ENCODE measurements at regions not wholly inside any gene's neighbourhood (a gene's known extent, or its start where the extent isn't known, plus 50 kb on each side); places are given as distances from the start of the nearest gene placed in this dataset.

GRCh38 chr1:34322969-34323368, 146.3 kb downstream of the C1orf94 start:
- POLR2A ChIA-PET, result no interaction called here

More at GRCh38 chr1:34322969-34323368, 146.3 kb downstream of the C1orf94 start:
- no peaks in the 10 kb centered on the region for H3K36me3 ChIP-seq (ENCODE audit: control insufficient read depth in 2 of 2, insufficient read depth in 1 of 2, low read length in 2 of 2)
- no peak overlapping the region for H3K27ac ChIP-seq (ENCODE audit: extremely low read depth, low read depth, low read length)
- no peaks in the 10 kb centered on the region for H3K9me3 ChIP-seq (ENCODE audit: control insufficient read depth, insufficient read depth, low read depth, low read length)
- no peak for TF ChIP-seq ZNF544 (tag by site-specific recombination; IDR thresholded peaks at IDR 0.05)
- no peak for TF ChIP-seq SCRT1 (tag by site-specific recombination; IDR thresholded peaks at IDR 0.05; ENCODE audit: borderline replicate concordance)
- TF ChIP-seq ZNF311 (tag by site-specific recombination; IDR thresholded peaks at IDR 0.05; ENCODE audit: borderline replicate concordance), result no peak
- TF ChIP-seq ZNF529 (tag by site-specific recombination; IDR thresholded peaks at IDR 0.05; ENCODE audit: insufficient replicate concordance), result no peak
- TF ChIP-seq ZXDB (tag by site-specific recombination; IDR thresholded peaks at IDR 0.05), result no peak
- TF ChIP-seq ZNF433 (tag by site-specific recombination; IDR thresholded peaks at IDR 0.05; ENCODE audit: low read depth), result no peak
- TF ChIP-seq KLF10 (tag by site-specific recombination; IDR thresholded peaks at IDR 0.05), result no peak
- TF ChIP-seq ZNF169 (tag by site-specific recombination; IDR thresholded peaks at IDR 0.05), result no peak
- TF ChIP-seq INSM2 (tag by site-specific recombination; IDR thresholded peaks at IDR 0.05), result no peak
- no peak for TF ChIP-seq WT1 (tag by site-specific recombination; IDR thresholded peaks at IDR 0.05)
- no peak for TF ChIP-seq ELK4 (IDR thresholded peaks at IDR 0.05; ENCODE audit: borderline replicate concordance, low read depth, low read length)
- TF ChIP-seq PRDM1 (tag by site-specific recombination; IDR thresholded peaks at IDR 0.05), result no peak
- no peak for TF ChIP-seq ZFP69B (tag by site-specific recombination; IDR thresholded peaks at IDR 0.05)
- no peak for TF ChIP-seq ZNF747 (tag by site-specific recombination; IDR thresholded peaks at IDR 0.05)
- TF ChIP-seq PRDM2 (tag by site-specific recombination; IDR thresholded peaks at IDR 0.05; ENCODE audit: borderline replicate concordance), result no peak
- TF ChIP-seq ZNF248 (tag by site-specific recombination; IDR thresholded peaks at IDR 0.05), result no peak
- H3K4me1 ChIP-seq (ENCODE audit: control insufficient read depth, insufficient read depth, low read length), result no peaks in the 10 kb centered on the region
- H3K4me3 ChIP-seq (ENCODE audit: low read depth, low read length), result no peak overlapping the region
- CTCF ChIA-PET, result no interaction called here
